Kidney epithelial cell (primary cell): ENCODE measurements at regions not wholly inside any gene's neighbourhood (a gene's known extent, or its start where the extent isn't known, plus 50 kb on each side); places are given as distances from the start of the nearest gene placed in this dataset.

Source experiments
- DNase-seq: peaks from one replicate; pipeline ENCODE4 v3.0.0-alpha.2; 2010; ENCODE audit warnings: low read depth
- H3K27me3 ChIP-seq: 2 replicates; pipeline ENCODE4 v1.6.0; 2011; ENCODE audit warnings: low read length; ENCODE audit not compliant: control insufficient read depth, insufficient read depth
- H3K36me3 ChIP-seq: 2 replicates; pipeline ENCODE4 v1.5.1; 2011; ENCODE audit warnings: low read length; ENCODE audit not compliant: control insufficient read depth, insufficient read depth
- H3K4me3 ChIP-seq: 2 replicates; pipeline ENCODE4 v1.5.1; 2011; ENCODE audit warnings: low read depth, mild to moderate bottlenecking, control low read depth, low read length
- CTCF ChIP-seq: IDR thresholded peaks from 2 replicates; pipeline ENCODE4 v1.5.1; 2011; ENCODE audit warnings: mild to moderate bottlenecking, moderate library complexity, low read length, control low read depth, inconsistent platforms; ENCODE audit not compliant: insufficient read depth, poor library complexity, severe bottlenecking

GRCh38 chr9:17936365-17936764 is 357.5 kb downstream of the SH3GL2 start:
- no peaks in the 10 kb centered on the region for H3K27me3 ChIP-seq
- TF ChIP-seq CTCF: no peak
- H3K4me3 ChIP-seq: no peak overlapping the region
- no peak for DNase-seq
- H3K36me3 ChIP-seq: no peaks in the 10 kb centered on the region

GRCh38 chr9:17938035-17938655 is 359.3 kb downstream of the SH3GL2 start:
- TF ChIP-seq CTCF: no peak
- H3K27me3 ChIP-seq: no peaks in the 10 kb centered on the region
- no peaks in the 10 kb centered on the region for H3K36me3 ChIP-seq
- no peak for DNase-seq
- no peak overlapping the region for H3K4me3 ChIP-seq

- Histone ChIP-seq H3K27me3 (no peaks in the 10 kb centered on the region), H3K4me3 (no peak overlapping the region), H3K36me3 (no peaks in the 10 kb centered on the region)
- no peak for DNase-seq
- TF ChIP-seq CTCF: no peak
These were observed 363.6 kb downstream of the SH3GL2 start for GRCh38 chr9:17942498-17942897.

DNA sequence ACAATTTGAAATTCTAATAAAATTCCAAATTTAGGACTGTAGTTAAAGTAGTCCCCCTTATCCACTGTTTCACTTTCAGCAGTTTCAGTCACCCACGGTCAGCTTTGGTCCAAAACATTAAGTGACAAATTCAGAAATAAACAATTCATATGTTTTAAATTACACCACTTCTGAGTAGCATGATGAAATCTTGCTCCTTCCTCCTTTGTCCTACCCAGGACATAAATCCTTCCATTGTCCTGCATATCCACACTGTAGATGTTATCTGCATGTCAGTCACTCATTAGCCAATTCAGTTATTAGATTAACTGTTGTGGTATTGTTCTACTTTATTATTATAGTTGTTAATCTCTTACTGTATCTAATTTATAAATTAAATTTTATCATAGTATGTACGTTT is 376.5 kb downstream of the SH3GL2 start:
- Histone ChIP-seq H3K4me3 (no peak overlapping the region), H3K36me3 (no peaks in the 10 kb centered on the region), H3K27me3 (no peaks in the 10 kb centered on the region)
- TF ChIP-seq CTCF: no peak
- DNase-seq: no peak

DNA sequence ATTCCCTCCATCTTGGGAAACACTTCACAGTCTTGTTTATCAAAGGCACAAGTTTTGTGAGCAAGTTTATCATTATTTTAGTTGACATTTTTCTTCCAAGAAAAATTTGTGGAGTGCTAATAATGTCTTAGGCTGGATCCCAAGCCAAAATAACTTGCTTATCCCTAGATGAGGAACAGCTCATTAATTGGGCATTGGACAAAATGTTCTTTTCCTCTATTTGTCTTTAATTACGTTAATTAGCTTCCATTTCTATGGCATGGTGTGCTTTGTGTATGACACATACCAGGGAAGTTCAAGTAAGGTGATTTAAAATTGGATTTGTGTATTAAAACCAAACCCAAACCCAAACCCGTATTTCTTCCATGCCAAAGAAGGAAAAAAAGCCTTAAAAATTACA is 379.5 kb downstream of the SH3GL2 start:
- TF ChIP-seq CTCF: no peak
- H3K36me3 ChIP-seq: no peaks in the 10 kb centered on the region
- DNase-seq: no peak
- H3K27me3 ChIP-seq: no peaks in the 10 kb centered on the region
- no peak overlapping the region for H3K4me3 ChIP-seq

- H3K36me3 ChIP-seq: no peaks in the 10 kb centered on the region
- DNase-seq: no peak
- no peaks in the 10 kb centered on the region for H3K27me3 ChIP-seq
- no peak for TF ChIP-seq CTCF
- H3K4me3 ChIP-seq: no peak overlapping the region
These were observed 383.9 kb downstream of the SH3GL2 start for GRCh38 chr9:17962747-17963146.
